ENCODE measurements at regions not wholly inside any gene's neighbourhood (a gene's known extent, or its start where the extent isn't known, plus 50 kb on each side); places are given as distances from the start of the nearest gene placed in this dataset.

DNA sequence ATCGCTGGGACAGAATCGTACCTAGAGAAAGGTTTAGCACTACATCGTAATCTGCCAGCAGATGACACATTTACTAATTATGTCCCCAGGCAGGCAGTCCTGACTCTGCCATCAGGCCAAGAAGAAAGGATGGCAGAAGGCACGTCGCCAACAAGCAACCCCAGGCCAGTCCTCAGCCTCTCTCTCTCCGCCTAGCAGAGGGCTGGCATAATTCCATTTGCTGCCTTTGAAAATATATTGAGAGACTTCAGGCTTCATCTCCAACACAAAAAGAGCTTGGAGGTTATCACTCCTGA is 1517.0 kb downstream of the TBC1D22A start:
- TF ChIP-seq, protein P1, sequence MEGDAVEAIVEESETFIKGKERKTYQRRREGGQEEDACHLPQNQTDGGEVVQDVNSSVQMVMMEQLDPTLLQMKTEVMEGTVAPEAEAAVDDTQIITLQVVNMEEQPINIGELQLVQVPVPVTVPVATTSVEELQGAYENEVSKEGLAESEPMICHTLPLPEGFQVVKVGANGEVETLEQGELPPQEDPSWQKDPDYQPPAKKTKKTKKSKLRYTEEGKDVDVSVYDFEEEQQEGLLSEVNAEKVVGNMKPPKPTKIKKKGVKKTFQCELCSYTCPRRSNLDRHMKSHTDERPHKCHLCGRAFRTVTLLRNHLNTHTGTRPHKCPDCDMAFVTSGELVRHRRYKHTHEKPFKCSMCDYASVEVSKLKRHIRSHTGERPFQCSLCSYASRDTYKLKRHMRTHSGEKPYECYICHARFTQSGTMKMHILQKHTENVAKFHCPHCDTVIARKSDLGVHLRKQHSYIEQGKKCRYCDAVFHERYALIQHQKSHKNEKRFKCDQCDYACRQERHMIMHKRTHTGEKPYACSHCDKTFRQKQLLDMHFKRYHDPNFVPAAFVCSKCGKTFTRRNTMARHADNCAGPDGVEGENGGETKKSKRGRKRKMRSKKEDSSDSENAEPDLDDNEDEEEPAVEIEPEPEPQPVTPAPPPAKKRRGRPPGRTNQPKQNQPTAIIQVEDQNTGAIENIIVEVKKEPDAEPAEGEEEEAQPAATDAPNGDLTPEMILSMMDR (IDR thresholded peaks at IDR 0.05): no peak
- no peak overlapping the region for H3K27ac ChIP-seq
- H3K4me3 ChIP-seq: no peak overlapping the region
- peak; percentile 52 for DNase-seq (ENCODE audit: low spot score)
- no peaks in the 10 kb centered on the region for H3K9me3 ChIP-seq
- no peaks in the 10 kb centered on the region for H3K27me3 ChIP-seq
- no peaks in the 10 kb centered on the region for H3K4me1 ChIP-seq
- no peaks in the 10 kb centered on the region for H3K36me3 ChIP-seq

DNA sequence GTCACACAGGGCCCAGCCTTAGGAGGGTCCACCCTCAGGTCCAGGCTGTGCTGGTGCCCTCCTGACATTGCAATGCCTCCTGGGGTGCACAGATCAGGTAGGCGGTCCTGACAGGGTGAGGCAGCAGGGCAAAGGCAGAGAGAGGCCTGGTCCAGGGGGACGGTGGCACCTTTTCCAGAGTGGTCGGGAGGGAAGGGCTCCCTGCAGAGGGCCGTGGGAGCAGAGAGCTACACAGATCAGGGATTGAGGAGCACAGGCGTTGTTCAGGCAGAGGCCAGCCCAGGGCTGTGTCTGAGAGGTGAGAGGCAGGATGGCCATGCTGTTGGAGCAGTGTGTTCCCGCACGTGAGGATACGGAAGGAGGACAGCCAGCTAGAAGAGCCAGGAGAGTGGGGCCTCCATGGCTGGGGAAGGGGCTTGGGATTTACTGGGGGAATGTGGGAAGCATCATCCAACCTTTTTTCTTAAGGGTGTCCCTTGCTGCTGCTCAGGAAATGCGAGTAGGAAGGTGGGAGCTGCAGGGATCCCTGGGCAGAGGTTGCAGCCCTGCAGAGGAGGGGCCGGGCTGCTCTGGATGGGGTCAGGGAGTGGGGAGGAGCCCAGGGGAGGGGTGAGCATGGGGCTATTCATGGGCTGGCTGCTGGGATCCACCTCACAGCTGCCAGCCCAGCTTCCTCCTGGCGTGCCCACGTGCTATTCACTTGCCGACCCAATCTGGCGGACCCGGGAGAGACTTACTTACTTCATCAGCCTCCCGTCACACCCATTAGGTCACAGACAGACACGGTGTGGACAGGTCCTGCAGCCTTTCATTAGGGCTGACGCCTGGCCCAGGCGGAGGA is 1516.4 kb downstream of the TBC1D22A start:
- no peaks in the 10 kb centered on the region for H3K27me3 ChIP-seq
- H3K36me3 ChIP-seq: no peaks in the 10 kb centered on the region
- peak; percentile 49 for DNase-seq (ENCODE audit: low spot score)
- TF ChIP-seq, protein P1 (IDR thresholded peaks at IDR 0.05): no peak
- H3K4me3 ChIP-seq: no peak overlapping the region
- H3K27ac ChIP-seq: no peak overlapping the region
- no peaks in the 10 kb centered on the region for H3K9me3 ChIP-seq
- H3K4me1 ChIP-seq: no peaks in the 10 kb centered on the region

DNA sequence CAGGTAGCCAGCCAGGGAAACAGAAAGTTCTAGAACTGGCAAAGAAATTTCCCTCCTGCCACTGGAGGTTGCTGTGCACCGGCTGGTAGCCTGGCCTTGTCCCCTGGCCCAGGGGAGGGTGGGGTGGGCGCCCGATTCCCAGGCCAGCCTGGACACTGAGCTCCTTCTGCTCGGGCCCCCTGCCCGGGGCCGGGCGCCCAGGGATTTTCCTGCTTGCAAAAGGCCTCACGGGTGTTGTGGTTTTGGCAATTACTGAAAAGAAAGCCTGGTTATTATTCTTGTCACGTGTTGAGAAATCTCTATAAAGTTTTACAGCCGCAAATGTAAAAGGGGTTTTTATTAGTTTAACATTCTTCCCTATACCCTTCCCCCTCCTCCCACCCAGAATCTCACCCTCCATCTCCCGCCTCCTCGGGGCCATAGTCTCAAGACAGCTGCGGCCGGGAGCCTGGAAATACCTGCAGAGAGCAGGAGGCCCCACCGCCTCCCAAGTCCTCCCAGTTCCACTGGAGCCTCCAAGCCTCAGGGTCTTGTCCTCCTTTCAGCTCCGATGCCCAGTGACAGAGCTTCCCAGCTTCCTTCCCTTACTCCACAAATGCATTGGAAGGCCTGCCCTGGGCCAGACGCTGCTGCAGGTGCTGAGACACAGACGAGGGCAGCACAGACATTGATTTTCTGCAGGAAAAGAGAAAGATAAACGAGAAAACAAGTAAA is 1515.6 kb downstream of the TBC1D22A start:
- TF ChIP-seq, protein P1 (IDR thresholded peaks at IDR 0.05): no peak
- H3K4me3 ChIP-seq: no peak overlapping the region
- H3K9me3 ChIP-seq: no peaks in the 10 kb centered on the region
- no peaks in the 10 kb centered on the region for H3K36me3 ChIP-seq
- no peak overlapping the region for H3K27ac ChIP-seq
- DNase-seq (ENCODE audit: low spot score): peak; percentile 43
- H3K4me1 ChIP-seq: no peaks in the 10 kb centered on the region
- no peaks in the 10 kb centered on the region for H3K27me3 ChIP-seq

DNA sequence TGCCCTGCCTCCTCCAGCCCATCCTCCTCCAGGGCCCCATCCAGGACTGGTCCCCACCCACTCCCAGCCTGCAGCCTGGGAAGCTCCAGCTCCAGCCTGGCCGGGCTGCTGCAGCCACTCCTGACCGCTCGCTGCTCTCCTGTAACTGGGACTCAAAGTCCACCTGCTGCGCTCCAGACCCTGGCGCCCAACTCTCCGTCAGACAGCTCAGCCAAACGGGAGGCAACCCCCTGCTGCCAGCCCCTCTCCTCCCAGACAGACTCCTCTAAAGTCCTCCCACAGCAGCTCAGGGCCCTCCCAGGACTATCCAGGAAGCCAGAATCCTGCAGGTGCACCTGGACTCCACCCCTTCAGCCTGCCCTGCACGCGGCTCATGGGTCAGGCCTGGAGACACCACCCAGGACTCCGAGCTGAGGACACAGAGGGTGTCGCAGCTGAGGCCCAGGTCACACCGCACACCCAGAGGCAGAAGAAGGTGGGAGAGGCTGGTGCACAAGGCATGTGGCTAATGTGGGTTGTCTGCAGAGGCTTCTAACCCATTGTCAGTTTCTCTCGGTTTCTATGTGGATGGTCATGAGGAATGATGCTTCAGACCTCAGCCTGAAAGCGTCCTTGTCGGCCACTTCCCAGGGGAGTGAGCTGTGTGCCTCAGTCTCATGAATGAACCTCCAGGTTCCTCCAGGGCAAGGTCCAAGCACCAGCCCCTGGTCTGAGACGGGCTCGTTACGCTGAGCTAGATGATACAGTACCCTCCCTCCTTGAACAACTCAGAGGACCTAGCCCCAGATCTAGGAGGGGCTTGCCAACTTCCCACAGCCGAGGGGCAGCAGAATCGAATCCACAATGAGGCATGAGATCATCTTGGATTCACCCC is 1514.8 kb downstream of the TBC1D22A start:
- H3K27ac ChIP-seq: no peak overlapping the region
- H3K4me3 ChIP-seq: no peak overlapping the region
- DNase-seq (ENCODE audit: low spot score): peak; percentile 50
- no peaks in the 10 kb centered on the region for H3K4me1 ChIP-seq
- TF ChIP-seq, protein P1 (IDR thresholded peaks at IDR 0.05): no peak
- no peaks in the 10 kb centered on the region for H3K9me3 ChIP-seq
- H3K36me3 ChIP-seq: no peaks in the 10 kb centered on the region
- no peaks in the 10 kb centered on the region for H3K27me3 ChIP-seq

DNA sequence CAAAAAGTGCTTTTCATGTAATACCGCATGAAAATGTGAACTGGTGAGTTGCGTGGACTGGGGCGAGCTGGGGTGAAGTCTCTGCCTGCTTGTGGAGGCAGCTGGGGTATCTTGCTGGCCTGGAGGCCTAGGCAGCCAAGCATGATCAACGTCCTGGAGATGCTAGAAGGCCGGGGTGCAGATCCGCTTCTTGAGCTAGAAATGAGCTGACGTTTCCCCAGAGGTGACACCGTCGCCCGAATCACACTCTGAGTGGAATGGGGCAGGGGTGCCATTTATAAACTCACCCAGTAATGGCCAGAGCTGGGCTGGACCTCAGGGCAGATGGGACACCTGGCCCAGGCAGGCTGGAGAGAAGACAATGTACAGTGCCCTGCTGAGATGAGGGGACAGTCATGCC is 1513.0 kb downstream of the TBC1D22A start:
- H3K27me3 ChIP-seq: no peaks in the 10 kb centered on the region
- H3K36me3 ChIP-seq: no peaks in the 10 kb centered on the region
- H3K9me3 ChIP-seq: no peaks in the 10 kb centered on the region
- H3K27ac ChIP-seq: no peak overlapping the region
- no peak for DNase-seq (ENCODE audit: low spot score)
- H3K4me1 ChIP-seq: no peaks in the 10 kb centered on the region
- TF ChIP-seq, protein P1 (IDR thresholded peaks at IDR 0.05): no peak
- H3K4me3 ChIP-seq: no peak overlapping the region

Measured in right atrium auricular region (tissue), 2 donors.